ENCODE measurements at regions not wholly inside any gene's neighbourhood (a gene's known extent, or its start where the extent isn't known, plus 50 kb on each side); places are given as distances from the start of the nearest gene placed in this dataset.

- TF ChIP-seq CTCF (IDR thresholded peaks at IDR 0.05) (no peak), MAFK (IDR thresholded peaks at IDR 0.05; ENCODE audit: partially characterized antibody) (no peak), POLR2A (IDR thresholded peaks at IDR 0.05; ENCODE audit: low read length) (no peak), SMC3 (IDR thresholded peaks at IDR 0.05) (no peak), FOSL2 (IDR thresholded peaks at IDR 0.05) (no peak), FOSL2 (CRISPR knock-in tag; IDR thresholded peaks at IDR 0.05) (no peak), ZFP36 (IDR thresholded peaks at IDR 0.05; ENCODE audit: borderline replicate concordance, partially characterized antibody) (no peak), RAD21 (conservative IDR thresholded peaks at IDR 0.05 in 1 of 2, IDR thresholded peaks at IDR 0.05 in 1 of 2) (no peak), POLR2AphosphoS2 (conservative IDR thresholded peaks at IDR 0.05; ENCODE audit: low read length) (no peak), NR3C1 (IDR thresholded peaks at IDR 0.05) (no peak), RARB (CRISPR knock-in tag; IDR thresholded peaks at IDR 0.05) (no peak), MAX (IDR thresholded peaks at IDR 0.05) (no peak), RFX5 (IDR thresholded peaks at IDR 0.05) (no peak), JUN (IDR thresholded peaks at IDR 0.05) (no peak), RCOR1 (IDR thresholded peaks at IDR 0.05; ENCODE audit: low read depth, low read length) (no peak)
Observed at GRCh38 chr16:50458667-50459495, 89.3 kb upstream of the NKD1 start.
